Fibroblast of lung (primary cell): ENCODE measurements at regions not wholly inside any gene's neighbourhood (a gene's known extent, or its start where the extent isn't known, plus 50 kb on each side); places are given as distances from the start of the nearest gene placed in this dataset.
"Not testable (repeated sequence)": the region's sequence is repeated elsewhere in the genome, so short reads cannot be mapped to it uniquely, and the experiment has no call there.

Experiments
- DNase-seq, 2 donors: peaks; one replicate each; pipeline versions ENCODE4 v3.0.0 to v3.0.0-alpha.2; 2010; ENCODE audit warnings: low read depth in 2 of 2
- H2AFZ ChIP-seq: 2 replicates; pipeline ENCODE4 v1.5.1; 2012; ENCODE audit warnings: low read length, control low read depth, inconsistent platforms
- H3K27ac ChIP-seq: 2 replicates; pipeline ENCODE4 v1.5.1; 2011; ENCODE audit warnings: low read length, control low read depth; ENCODE audit not compliant: insufficient read depth
- H3K27me3 ChIP-seq: 2 replicates; pipeline ENCODE4 v1.5.1; 2011; ENCODE audit warnings: mild to moderate bottlenecking, low read length; ENCODE audit not compliant: control insufficient read depth, insufficient read depth
- H3K36me3 ChIP-seq: 2 replicates; pipeline ENCODE4 v1.5.1; 2011; ENCODE audit warnings: low read length; ENCODE audit not compliant: control insufficient read depth, insufficient read depth
- H3K4me1 ChIP-seq: 2 replicates; pipeline ENCODE4 v1.5.1; 2011; ENCODE audit warnings: low read length; ENCODE audit not compliant: control insufficient read depth, insufficient read depth; ENCODE audit errors: extremely low read depth
- H3K4me2 ChIP-seq: 2 replicates; pipeline ENCODE4 v1.5.1; 2011; ENCODE audit warnings: low read length, control low read depth; ENCODE audit not compliant: insufficient read depth; ENCODE audit errors: extremely low read depth
- H3K4me3 ChIP-seq, 4 experiments: fragments of 200-600 bp in 1 of 4; sonication (generic) in 1 of 4; replicated peaks in 1 of 4; 2 replicates each; pipeline ENCODE4 v1.5.1; 2011 to 2016; ENCODE audit warnings: low read length in 4 of 4, low read depth in 3 of 4, mild to moderate bottlenecking in 3 of 4, control low read depth in 2 of 4, inconsistent platforms in 1 of 4, mixed read lengths in 1 of 4; ENCODE audit not compliant: insufficient read depth in 1 of 4; ENCODE audit errors: control extremely low read depth in 1 of 4
- H3K79me2 ChIP-seq: 2 replicates; pipeline ENCODE4 v1.5.1; 2012; ENCODE audit warnings: mild to moderate bottlenecking, low read length, inconsistent platforms; ENCODE audit not compliant: control insufficient read depth, insufficient read depth
- H3K9ac ChIP-seq: 2 replicates; pipeline ENCODE4 v1.5.1; 2011; ENCODE audit warnings: mild to moderate bottlenecking, low read length, control low read depth; ENCODE audit not compliant: insufficient read depth
- H3K9me3 ChIP-seq: 2 replicates; pipeline ENCODE4 v1.5.1; 2012; ENCODE audit warnings: low read depth, low read length; ENCODE audit not compliant: control insufficient read depth, insufficient read depth
- H4K20me1 ChIP-seq: 2 replicates; pipeline ENCODE4 v1.5.1; 2011; ENCODE audit warnings: low read length; ENCODE audit not compliant: control insufficient read depth, insufficient read depth; ENCODE audit errors: extremely low read depth
- CTCF ChIP-seq, 2 donors: IDR thresholded peaks in 1 of 2; conservative IDR thresholded peaks in 1 of 2; 1 replicate in 1 of 2; 2 replicates in 1 of 2; pipeline ENCODE4 v1.5.1; 2011 to 2012; ENCODE audit warnings: low read length in 2 of 2, control low read depth in 1 of 2, inconsistent platforms in 1 of 2, low read depth in 1 of 2, mild to moderate bottlenecking in 1 of 2
- EZH2 ChIP-seq: IDR thresholded peaks from 2 replicates; pipeline ENCODE4 v1.5.1; 2012; ENCODE audit warnings: low read length, control low read depth, mild to moderate bottlenecking; ENCODE audit errors: missing control alignments

- Histone ChIP-seq H2AFZ (no peak overlapping the region), H3K4me2 (no peak overlapping the region), H4K20me1 (no peaks in the 10 kb centered on the region), H3K36me3 (no peaks in the 10 kb centered on the region), H3K27me3 (no peaks in the 10 kb centered on the region), H3K27ac (no peak overlapping the region), H3K4me3 (no peak overlapping the region), H3K79me2 (no peaks in the 10 kb centered on the region), H3K4me1 (no peaks in the 10 kb centered on the region), H3K9me3 (no peaks in the 10 kb centered on the region), H3K9ac (no peak overlapping the region)
- no peak for DNase-seq
- TF ChIP-seq CTCF (conservative IDR thresholded peaks at IDR 0.05 in 1 of 2, IDR thresholded peaks at IDR 0.05 in 1 of 2; ENCODE audit: low read depth in 1 of 2, low read length in 2 of 2), result no peak
- no peak for TF ChIP-seq EZH2
These were observed 337.6 kb downstream of the FGF10 start for GRCh38 chr5:44051591-44051990.

GRCh38 chr5:44048276-44048984 is 340.8 kb downstream of the FGF10 start:
- H3K27me3 ChIP-seq, result no peaks in the 10 kb centered on the region
- H2AFZ ChIP-seq, result no peak overlapping the region
- no peaks in the 10 kb centered on the region for H3K36me3 ChIP-seq
- peak in 1 of 2 donors; percentile 37 for DNase-seq
- no peaks in the 10 kb centered on the region for H3K79me2 ChIP-seq
- H4K20me1 ChIP-seq, result no peaks in the 10 kb centered on the region
- no peaks in the 10 kb centered on the region for H3K9me3 ChIP-seq
- no peak overlapping the region for H3K9ac ChIP-seq
- H3K4me2 ChIP-seq, result no peak overlapping the region
- TF ChIP-seq CTCF (conservative IDR thresholded peaks at IDR 0.05 in 1 of 2, IDR thresholded peaks at IDR 0.05 in 1 of 2; ENCODE audit: low read depth in 1 of 2, low read length in 2 of 2) (no peak), EZH2 (no peak)
- H3K4me3 ChIP-seq, result no peak overlapping the region
- H3K4me1 ChIP-seq, result no peaks in the 10 kb centered on the region
- H3K27ac ChIP-seq, result no peak overlapping the region

GRCh38 chr5:44046619-44047364 is 342.4 kb downstream of the FGF10 start:
- H3K36me3 ChIP-seq, result no peaks in the 10 kb centered on the region
- H3K27me3 ChIP-seq, result no peaks in the 10 kb centered on the region
- no peak overlapping the region for H3K4me2 ChIP-seq
- H3K4me3 ChIP-seq, result no peak overlapping the region
- no peak overlapping the region for H2AFZ ChIP-seq
- peak in 1 of 2 donors; percentile 11 for DNase-seq
- H3K27ac ChIP-seq, result no peak overlapping the region
- no peaks in the 10 kb centered on the region for H3K9me3 ChIP-seq
- H3K4me1 ChIP-seq, result no peaks in the 10 kb centered on the region
- no peaks in the 10 kb centered on the region for H3K79me2 ChIP-seq
- H3K9ac ChIP-seq, result no peak overlapping the region
- H4K20me1 ChIP-seq, result no peaks in the 10 kb centered on the region
- TF ChIP-seq EZH2, result no peak
- TF ChIP-seq CTCF (conservative IDR thresholded peaks at IDR 0.05 in 1 of 2, IDR thresholded peaks at IDR 0.05 in 1 of 2; ENCODE audit: low read depth in 1 of 2, low read length in 2 of 2), result no peak

- not testable (repeated sequence) for DNase-seq, H2AFZ ChIP-seq, H3K9me3 ChIP-seq, H3K4me3 ChIP-seq, H3K27me3 ChIP-seq, H4K20me1 ChIP-seq, H3K36me3 ChIP-seq, H3K4me2 ChIP-seq, H3K4me1 ChIP-seq, H3K79me2 ChIP-seq, H3K27ac ChIP-seq, H3K9ac ChIP-seq
These were observed 344.7 kb downstream of the FGF10 start for GRCh38 chr5:44044549-44044948.
